ENCODE measurements at regions not wholly inside any gene's neighbourhood (a gene's known extent, or its start where the extent isn't known, plus 50 kb on each side); places are given as distances from the start of the nearest gene placed in this dataset.

- Histone ChIP-seq H3K4me3 (ENCODE audit: low read length) (no peak overlapping the region), H3K79me2 (replicated peaks; ENCODE audit: insufficient read depth, low read length) (no peaks in the 10 kb centered on the region), H3K27me3 (ENCODE audit: insufficient read depth, low read depth, low read length) (no peaks in the 10 kb centered on the region), H4K20me1 (ENCODE audit: insufficient read depth) (no peaks in the 10 kb centered on the region), H3F3A (ENCODE audit: insufficient read depth, low read length, poor library complexity, severe bottlenecking) (no peaks in the 10 kb centered on the region), H2AFZ (ENCODE audit: low read depth, low read length) (no peak overlapping the region), H3K9me3 (ENCODE audit: low read length) (no peaks in the 10 kb centered on the region), H3K36me3 (ENCODE audit: insufficient read depth, low read length) (no peaks in the 10 kb centered on the region), H3K4me2 (ENCODE audit: low read length) (no peak overlapping the region), H3K27ac (ENCODE audit: low read length) (no peak overlapping the region), H3K9ac (ENCODE audit: low read length) (no peak overlapping the region), H3K9me2 (ENCODE audit: insufficient read depth, low read length) (no peaks in the 10 kb centered on the region)
- TF ChIP-seq EZH2 (IDR thresholded peaks at IDR 0.05; ENCODE audit: borderline replicate concordance, insufficient read depth, low read length, poor library complexity, severe bottlenecking) (no peak), CTCF (IDR thresholded peaks at IDR 0.05; ENCODE audit: poor library complexity, severe bottlenecking) (no peak), SMC3 (conservative IDR thresholded peaks at IDR 0.05; ENCODE audit: poor library complexity) (no peak), EP300 (conservative IDR thresholded peaks at IDR 0.05; ENCODE audit: poor library complexity, severe bottlenecking) (no peak), RAD21 (conservative IDR thresholded peaks at IDR 0.05) (no peak), POLR2AphosphoS5 (IDR thresholded peaks at IDR 0.05) (no peak), TAF1 (IDR thresholded peaks at IDR 0.05; ENCODE audit: low read depth) (no peak), MXI1 (conservative IDR thresholded peaks at IDR 0.05; ENCODE audit: poor library complexity, severe bottlenecking) (no peak), REST (IDR thresholded peaks at IDR 0.05; ENCODE audit: borderline replicate concordance) (no peak)
Observed at GRCh38 chr1:11380500-11380899, 98.5 kb upstream of the DISP3 start.

GRCh38 chr1:11383553-11384169 lies 95.3 kb upstream of the DISP3 start:
- Histone ChIP-seq H3K4me3 (ENCODE audit: low read length) (no peak overlapping the region), H3K36me3 (ENCODE audit: insufficient read depth, low read length) (no peaks in the 10 kb centered on the region), H4K20me1 (ENCODE audit: insufficient read depth) (no peaks in the 10 kb centered on the region), H3K9ac (ENCODE audit: low read length) (no peak overlapping the region), H3K4me2 (ENCODE audit: low read length) (no peak overlapping the region), H3K27ac (ENCODE audit: low read length) (no peak overlapping the region), H3K9me3 (ENCODE audit: low read length) (no peaks in the 10 kb centered on the region), H2AFZ (ENCODE audit: low read depth, low read length) (no peak overlapping the region), H3K79me2 (replicated peaks; ENCODE audit: insufficient read depth, low read length) (no peaks in the 10 kb centered on the region), H3K9me2 (ENCODE audit: insufficient read depth, low read length) (no peaks in the 10 kb centered on the region), H3F3A (ENCODE audit: insufficient read depth, low read length, poor library complexity, severe bottlenecking) (no peaks in the 10 kb centered on the region), H3K27me3 (ENCODE audit: insufficient read depth, low read depth, low read length) (no peaks in the 10 kb centered on the region)
- no peak for TF ChIP-seq REST (IDR thresholded peaks at IDR 0.05; ENCODE audit: borderline replicate concordance)
- no peak for TF ChIP-seq MXI1 (conservative IDR thresholded peaks at IDR 0.05; ENCODE audit: poor library complexity, severe bottlenecking)
- TF ChIP-seq CTCF (IDR thresholded peaks at IDR 0.05; ENCODE audit: poor library complexity, severe bottlenecking), result no peak
- no peak for TF ChIP-seq RAD21 (conservative IDR thresholded peaks at IDR 0.05)
- TF ChIP-seq EZH2 (IDR thresholded peaks at IDR 0.05; ENCODE audit: borderline replicate concordance, insufficient read depth, low read length, poor library complexity, severe bottlenecking), result no peak
- no peak for TF ChIP-seq EP300 (conservative IDR thresholded peaks at IDR 0.05; ENCODE audit: poor library complexity, severe bottlenecking)
- no peak for TF ChIP-seq POLR2AphosphoS5 (IDR thresholded peaks at IDR 0.05)
- TF ChIP-seq SMC3 (conservative IDR thresholded peaks at IDR 0.05; ENCODE audit: poor library complexity), result no peak
- no peak for TF ChIP-seq TAF1 (IDR thresholded peaks at IDR 0.05; ENCODE audit: low read depth)
